ENCODE measurements at regions not wholly inside any gene's neighbourhood (a gene's known extent, or its start where the extent isn't known, plus 50 kb on each side); places are given as distances from the start of the nearest gene placed in this dataset.

GRCh38 chr21:28099001-28099705 lies 893.5 kb downstream of the LTN1 start:
- no peak for DNase-seq (ENCODE audit: low spot score in 2 of 2)
- Mint-ChIP-seq H3K36me3 (no peaks in the 10 kb centered on the region), H3K9me3 (no peaks in the 10 kb centered on the region), H3K27ac (no peak overlapping the region)
- no peak for ATAC-seq

- no peaks in the 10 kb centered on the region for H3K36me3 Mint-ChIP-seq
- DNase-seq (ENCODE audit: low spot score in 2 of 2) (no peak), ATAC-seq (no peak)
- peaks cover 1 to 10% of the 10 kb centered on the region in 2 donors for H3K9me3 Mint-ChIP-seq
- no peak overlapping the region for H3K27ac Mint-ChIP-seq
Observed at GRCh38 chr21:28091466-28091865, 901.2 kb downstream of the LTN1 start.

DNA sequence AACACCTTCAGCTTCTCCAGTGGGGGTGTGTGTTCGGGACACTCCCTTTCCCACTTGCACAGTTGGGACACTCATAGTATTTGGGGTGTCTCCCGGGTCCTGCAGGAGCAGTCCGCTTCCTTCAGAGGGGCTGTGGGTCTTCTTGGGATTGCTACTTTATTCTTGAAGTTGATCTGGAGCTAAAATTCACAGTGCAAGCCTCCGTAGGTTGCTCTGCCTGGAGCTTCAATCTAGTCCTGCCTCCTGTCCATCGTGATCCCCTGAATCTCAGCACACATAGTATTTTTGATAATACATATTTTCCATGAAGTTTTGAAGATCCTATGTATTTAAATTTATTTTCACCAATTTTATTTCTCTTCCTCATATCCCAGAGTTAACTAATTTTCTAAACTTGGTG lies 902.1 kb downstream of the LTN1 start:
- DNase-seq (ENCODE audit: low spot score in 2 of 2) (no peak), ATAC-seq (no peak)
- no peak overlapping the region for H3K27ac Mint-ChIP-seq
- no peaks in the 10 kb centered on the region for H3K36me3 Mint-ChIP-seq
- peaks cover 4 to 10% of the 10 kb centered on the region in 2 donors for H3K9me3 Mint-ChIP-seq

DNA sequence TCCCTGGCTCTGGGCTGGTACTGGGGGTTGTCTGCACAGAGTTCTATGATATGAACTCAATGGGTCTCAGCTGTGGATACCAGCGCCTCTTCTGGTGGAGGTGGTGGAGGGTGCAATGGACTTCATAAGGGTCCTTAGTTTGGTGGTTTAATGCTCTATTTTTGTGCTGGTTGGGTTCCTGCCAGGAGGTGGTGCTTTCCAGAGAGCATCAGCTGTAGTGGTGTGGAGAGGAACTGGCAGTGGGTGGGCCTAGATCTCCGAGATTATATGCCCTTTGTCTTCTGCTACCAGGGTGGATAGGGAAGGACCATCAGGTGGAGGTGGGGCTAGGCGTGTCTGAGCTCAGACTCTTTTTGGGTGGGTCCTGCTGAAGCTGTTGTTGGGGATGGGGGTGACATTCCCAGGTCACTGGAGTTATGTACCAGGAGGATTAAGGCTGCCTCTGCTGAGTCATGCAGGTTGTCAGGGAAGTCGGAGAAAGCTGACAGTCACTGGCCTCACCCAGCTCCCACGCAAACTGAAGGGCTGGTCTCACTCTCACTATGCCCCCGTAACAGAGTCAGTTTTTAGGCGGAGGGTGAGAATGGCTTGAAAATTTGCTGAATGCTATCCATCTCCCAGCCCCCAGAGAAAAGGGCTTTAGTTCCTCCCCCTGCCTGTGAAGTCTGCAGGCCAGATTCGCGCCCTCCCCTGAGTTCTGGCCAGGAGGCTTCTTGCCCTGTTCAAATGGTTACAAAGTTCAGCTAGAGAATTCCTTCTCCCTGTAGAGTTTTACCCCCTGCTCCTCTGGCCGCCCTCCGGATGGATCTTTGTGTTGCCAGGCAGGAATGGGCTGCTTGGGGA lies 902.9 kb downstream of the LTN1 start:
- Mint-ChIP-seq H3K36me3 (no peaks in the 10 kb centered on the region), H3K9me3 (peaks cover 4 to 10% of the 10 kb centered on the region in 2 donors), H3K27ac (no peak overlapping the region)
- ATAC-seq (no peak), DNase-seq (ENCODE audit: low spot score in 2 of 2) (no peak)

DNA sequence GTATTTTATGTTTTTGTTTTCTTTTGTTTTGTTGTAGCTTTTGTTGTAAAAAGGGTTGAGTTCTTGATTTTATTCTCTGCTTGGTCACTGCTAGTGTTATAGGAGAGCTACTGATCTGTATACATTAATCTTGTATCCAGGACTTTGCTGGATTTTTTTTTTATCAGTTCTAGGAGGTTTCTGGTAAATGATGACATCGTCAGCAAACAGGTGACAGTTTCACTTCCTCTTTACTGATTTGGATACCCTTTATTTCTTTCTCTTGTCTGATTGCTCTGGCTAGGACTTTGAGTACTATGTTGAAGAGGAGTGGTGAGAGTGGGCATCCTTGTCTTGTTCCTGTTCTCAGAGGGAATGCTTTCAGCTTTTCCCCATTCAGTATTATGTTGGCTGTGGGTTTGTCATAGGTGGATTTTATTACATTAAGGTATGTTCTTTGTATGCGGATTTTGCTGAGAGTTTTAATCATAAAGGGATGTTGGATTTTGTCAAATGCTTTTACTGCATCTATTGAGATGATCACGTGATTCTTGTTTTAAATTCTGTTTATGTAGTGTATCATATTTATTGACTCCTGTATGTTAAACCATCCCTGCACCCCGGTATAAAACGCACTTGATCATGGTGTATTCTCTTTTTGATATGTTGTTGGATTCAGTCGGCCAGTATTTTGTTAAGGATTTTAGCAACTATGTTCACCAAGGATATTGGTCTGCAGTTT lies 905.7 kb downstream of the LTN1 start:
- Mint-ChIP-seq H3K27ac (no peak overlapping the region), H3K36me3 (no peaks in the 10 kb centered on the region), H3K9me3 (peaks cover 4 to 15% of the 10 kb centered on the region in 2 donors)
- DNase-seq (ENCODE audit: low spot score in 2 of 2) (no peak), ATAC-seq (no peak)

- DNase-seq (ENCODE audit: low spot score in 2 of 2) (no peak), ATAC-seq (no peak)
- Mint-ChIP-seq H3K36me3 (no peaks in the 10 kb centered on the region), H3K27ac (no peak overlapping the region), H3K9me3 (peaks cover 4 to 15% of the 10 kb centered on the region in 2 donors)
Observed at GRCh38 chr21:28084951-28085350, 907.7 kb downstream of the LTN1 start.

GRCh38 chr21:28083350-28083749 lies 909.3 kb downstream of the LTN1 start:
- peaks cover 4 to 5% of the 10 kb centered on the region in 2 donors for H3K9me3 Mint-ChIP-seq
- H3K27ac Mint-ChIP-seq = no peak overlapping the region
- DNase-seq (ENCODE audit: low spot score in 2 of 2) (no peak), ATAC-seq (no peak)
- H3K36me3 Mint-ChIP-seq = no peaks in the 10 kb centered on the region

- peaks cover 0 to 5% of the 10 kb centered on the region in 2 donors for H3K9me3 Mint-ChIP-seq
- ATAC-seq (no peak), DNase-seq (ENCODE audit: low spot score in 2 of 2) (no peak)
- no peaks in the 10 kb centered on the region for H3K36me3 Mint-ChIP-seq
- H3K27ac Mint-ChIP-seq = no peak overlapping the region
Observed at GRCh38 chr21:28078126-28078525, 914.6 kb downstream of the LTN1 start.

DNA sequence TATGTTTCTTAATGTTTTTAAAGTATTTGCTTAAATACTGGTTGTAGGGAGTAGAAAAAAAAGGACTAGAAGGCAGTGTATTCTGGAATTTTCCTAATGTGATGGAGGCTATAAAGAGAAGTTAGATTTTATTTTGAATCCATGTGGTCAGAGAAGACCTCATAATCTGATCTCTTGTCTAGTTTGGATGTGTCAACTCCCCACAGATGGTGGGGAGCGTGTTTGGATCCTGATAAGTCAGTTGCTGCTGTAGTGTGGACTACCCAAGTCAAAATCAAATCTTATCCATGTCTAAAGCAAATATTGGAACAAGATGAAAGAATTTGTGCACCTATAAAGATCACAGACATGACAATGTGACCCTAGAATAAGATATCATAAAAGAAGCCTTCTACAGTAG lies 918.0 kb downstream of the LTN1 start:
- Mint-ChIP-seq H3K36me3 (no peaks in the 10 kb centered on the region), H3K27ac (no peak overlapping the region), H3K9me3 (peaks cover 0 to 3% of the 10 kb centered on the region in 2 donors)
- ATAC-seq (no peak), DNase-seq (ENCODE audit: low spot score in 2 of 2) (no peak)

DNA sequence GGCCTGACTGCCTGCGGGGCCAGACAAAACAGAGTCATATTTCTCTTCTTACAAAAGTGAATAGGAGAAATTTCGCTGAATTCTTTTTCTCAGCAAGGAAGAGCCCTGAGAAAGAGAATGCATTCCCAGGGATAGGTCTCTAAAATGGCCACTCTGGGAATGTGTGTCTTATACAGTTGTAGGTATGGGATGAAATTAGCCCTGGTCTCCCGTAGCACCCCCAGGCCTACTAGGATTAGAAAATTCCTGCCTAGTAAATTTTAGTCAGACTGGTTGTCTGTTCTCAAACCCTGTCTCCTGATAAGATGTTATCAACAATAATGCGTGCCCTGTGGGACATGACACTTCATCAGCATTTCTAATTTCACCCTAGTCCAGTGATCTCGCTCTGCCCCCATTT lies 920.1 kb downstream of the LTN1 start:
- peaks cover 0 to 3% of the 10 kb centered on the region in 2 donors for H3K9me3 Mint-ChIP-seq
- no peaks in the 10 kb centered on the region for H3K36me3 Mint-ChIP-seq
- no peak overlapping the region for H3K27ac Mint-ChIP-seq
- no peak for DNase-seq (ENCODE audit: low spot score in 2 of 2)
- no peak for ATAC-seq

DNA sequence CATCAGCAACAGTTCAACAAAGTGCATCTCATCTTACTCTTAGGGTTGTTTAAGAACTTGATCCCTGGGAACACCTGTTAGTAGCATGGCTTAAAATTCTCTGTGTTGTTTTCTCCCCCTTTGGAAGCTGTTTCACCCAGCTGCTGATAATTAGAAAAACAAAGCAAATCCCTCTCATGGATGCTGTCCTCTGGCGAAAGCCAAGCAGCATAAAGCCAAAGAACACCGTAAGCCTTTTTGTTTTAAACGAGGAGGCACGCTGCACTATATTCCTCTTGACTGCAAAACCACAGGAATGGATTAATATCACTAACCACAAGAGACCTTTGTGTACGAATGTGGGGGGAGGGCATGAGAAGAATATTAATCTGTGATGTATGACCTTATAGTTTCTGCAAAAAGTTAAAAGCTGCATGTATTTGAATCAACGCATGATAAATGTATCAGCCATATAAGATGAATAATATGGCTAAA lies 923.2 kb downstream of the LTN1 start:
- H3K27ac Mint-ChIP-seq = no peak overlapping the region
- no peak for ATAC-seq

DNA sequence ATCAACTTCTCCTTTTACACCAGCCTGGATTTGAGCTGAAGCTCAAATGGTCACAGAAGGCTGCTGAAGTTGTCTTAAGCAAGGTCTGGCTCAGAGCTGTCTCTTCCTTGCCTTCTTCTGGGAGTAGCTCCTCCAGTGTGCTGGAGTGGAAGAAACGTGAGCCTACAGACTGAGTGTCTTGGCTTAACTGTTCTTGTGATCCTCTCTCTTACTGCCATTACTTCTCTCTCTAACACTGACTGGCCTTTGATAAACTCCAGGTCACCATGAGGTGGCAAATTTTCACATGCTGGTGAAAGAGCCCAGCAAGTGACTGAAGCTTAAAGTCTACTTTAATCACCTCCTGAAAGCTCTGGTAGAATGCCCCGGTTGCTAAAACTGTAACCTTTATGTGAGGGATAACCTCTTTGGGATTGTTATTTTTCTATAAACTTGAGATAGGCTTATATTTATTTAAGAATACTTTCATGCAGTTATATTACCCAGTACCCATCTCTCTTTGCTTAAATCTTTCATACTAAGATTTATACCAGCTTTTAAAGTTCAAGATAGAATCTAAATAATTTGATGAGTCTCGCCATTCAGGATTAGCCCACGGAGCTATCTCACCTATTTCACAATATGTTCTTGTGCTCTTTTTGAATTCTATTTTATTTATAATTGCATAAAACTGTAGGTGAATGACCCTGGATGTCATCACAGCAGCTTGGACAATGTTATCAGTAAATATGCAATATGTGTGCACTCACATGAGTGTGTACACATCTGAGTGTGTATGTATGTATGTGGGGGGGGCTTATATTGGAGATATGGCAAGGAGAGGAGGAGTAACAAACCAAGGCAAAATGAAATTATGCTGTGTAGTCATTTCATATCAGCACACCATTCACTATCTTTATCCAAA lies 924.0 kb downstream of the LTN1 start:
- Mint-ChIP-seq H3K36me3 (no peaks in the 10 kb centered on the region), H3K9me3 (peaks cover 0 to 3% of the 10 kb centered on the region in 2 donors), H3K27ac (no peak overlapping the region)
- ATAC-seq (no peak), DNase-seq (ENCODE audit: low spot score in 2 of 2) (no peak)

More for the DNA sequence above, 923.2 kb downstream of the LTN1 start:
- DNase-seq (ENCODE audit: low spot score in 2 of 2) = no peak
- Mint-ChIP-seq H3K36me3 (no peaks in the 10 kb centered on the region), H3K9me3 (peaks cover 0 to 3% of the 10 kb centered on the region in 2 donors)

DNA sequence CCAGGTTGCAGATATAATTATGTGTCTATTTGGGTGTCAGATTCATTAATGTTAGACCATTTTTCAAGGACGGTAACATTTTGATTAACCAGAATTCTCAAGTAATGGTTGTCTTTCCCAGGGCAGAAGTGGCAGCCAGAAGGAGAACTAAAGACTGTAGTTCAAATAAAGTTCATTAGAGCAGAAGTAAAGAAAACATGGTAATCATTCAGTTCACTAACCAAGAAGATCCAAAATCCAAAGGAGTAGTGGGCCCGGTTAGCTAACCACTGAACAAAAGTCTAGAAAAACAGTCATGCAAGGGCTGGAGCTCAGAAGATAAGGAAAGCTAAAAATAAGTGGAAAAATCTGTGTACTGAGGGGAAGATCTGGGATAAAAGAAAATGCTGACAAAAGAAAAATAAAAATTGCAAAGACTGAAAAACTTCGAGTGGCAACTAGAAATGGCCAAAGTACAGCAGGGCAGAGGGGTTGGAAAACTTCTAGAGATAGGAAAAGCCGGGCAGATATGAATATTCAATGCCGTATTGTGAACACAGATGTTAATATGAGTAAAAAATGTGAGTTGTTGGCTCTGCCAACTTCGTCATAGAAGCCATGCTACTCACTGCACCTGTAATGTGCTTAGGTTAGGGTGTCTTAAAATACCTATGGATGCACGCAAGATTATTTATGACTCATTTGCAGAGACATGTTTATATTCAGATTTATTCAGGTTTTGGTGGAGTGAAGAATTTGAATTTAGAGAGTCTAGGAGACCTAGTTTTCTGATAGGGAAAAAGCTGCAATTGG lies 925.9 kb downstream of the LTN1 start:
- ATAC-seq = no peak

GRCh38 chr21:28066076-28066475 lies 926.6 kb downstream of the LTN1 start:
- no peak overlapping the region for H3K27ac Mint-ChIP-seq
- no peaks in the 10 kb centered on the region for H3K9me3 Mint-ChIP-seq
- no peaks in the 10 kb centered on the region for H3K36me3 Mint-ChIP-seq
- DNase-seq (ENCODE audit: low spot score in 2 of 2) (no peak), ATAC-seq (no peak)

More for the DNA sequence above, 925.9 kb downstream of the LTN1 start:
- DNase-seq (ENCODE audit: low spot score in 2 of 2) = no peak
- no peaks in the 10 kb centered on the region for H3K9me3 Mint-ChIP-seq
- H3K27ac Mint-ChIP-seq = no peak overlapping the region
- H3K36me3 Mint-ChIP-seq = no peaks in the 10 kb centered on the region

Measured in activated naive CD4-positive, alpha-beta T cell treated with anti-CD3 and anti-CD28 coated beads, Interleukin-2, amount 50 U/mL, for 72 hours (primary cell).